IMR-90 (cell line): ENCODE measurements at regions not wholly inside any gene's neighbourhood (a gene's known extent, or its start where the extent isn't known, plus 50 kb on each side); places are given as distances from the start of the nearest gene placed in this dataset.
A peak's percentile ranks its signal among the peaks of the same experiment; 100 is the strongest.

Experiments
- ATAC-seq: fragments of 200-7000 bp; cut with Tn5 transposase; 2 replicates; pipeline ENCODE4 v1.9.1; 2020; ENCODE audit warnings: low read depth, mild to moderate bottlenecking, moderate library complexity
- BruUV-seq: library from RNA; stranded (reverse); fragments of 400-500 nt; replicated peaks from 2 replicates; lab custom pipeline; 2021; lab: Mats Ljungman, UMichigan
- CTCF ChIA-PET: fragments of 300-600 bp; formaldehyde crosslinking; extraction: SDS; loops from one replicate; lab custom pipeline; 2021; ENCODE audit warnings: antibody characterized with exemption; lab: Yijun Ruan, JAX
- POLR2A ChIA-PET: fragments of 300-600 bp; sonication (Branson Sonifier 250); formaldehyde crosslinking; loops from one replicate; lab custom pipeline; 2022; ENCODE audit warnings: antibody characterized with exemption; ENCODE audit not compliant: unreplicated experiment; lab: Charles Lee
- DNase-seq: peaks from one replicate; pipeline ENCODE4 v3.0.0; 2013
- H2AFZ ChIP-seq: replicated peaks from 2 replicates; pipeline ENCODE3; 2013; ENCODE audit warnings: low read length, mild to moderate bottlenecking; ENCODE audit not compliant: poor library complexity
- H2AK5ac ChIP-seq: 2 replicates; pipeline ENCODE4 v1.6.1; 2013; ENCODE audit warnings: low read depth, low read length, inconsistent platforms
- H2AK9ac ChIP-seq: replicated peaks from 2 replicates; pipeline ENCODE3; 2013; ENCODE audit warnings: mild to moderate bottlenecking, low read depth, low read length, moderate library complexity; ENCODE audit not compliant: poor library complexity
- H2BK120ac ChIP-seq: 2 replicates; pipeline ENCODE4 v1.6.1; 2013; ENCODE audit warnings: low read depth, low read length, inconsistent platforms
- H2BK15ac ChIP-seq: 3 replicates; pipeline ENCODE4 v1.6.1; 2013; ENCODE audit warnings: low read depth, low read length, inconsistent platforms
- H2BK20ac ChIP-seq: 2 replicates; pipeline ENCODE4 v1.6.1; 2013; ENCODE audit warnings: low read depth, mild to moderate bottlenecking, inconsistent platforms, low read length, moderate library complexity
- H2BK5ac ChIP-seq: 2 replicates; pipeline ENCODE4 v1.6.1; 2013; ENCODE audit warnings: mild to moderate bottlenecking, low read depth, low read length, inconsistent platforms; ENCODE audit not compliant: poor library complexity, severe bottlenecking
- H3K14ac ChIP-seq: replicated peaks from 2 replicates; pipeline ENCODE4 v1.6.1; 2013; ENCODE audit warnings: low read depth, low read length, inconsistent platforms
- H3K18ac ChIP-seq: 2 replicates; pipeline ENCODE4 v1.6.1; 2013; ENCODE audit warnings: low read depth, low read length, control low read depth
- H3K23ac ChIP-seq: 2 replicates; pipeline ENCODE4 v1.6.1; 2013; ENCODE audit warnings: low read depth, low read length, inconsistent platforms
- H3K27ac ChIP-seq: 2 replicates; pipeline ENCODE4 v1.5.1; 2013; ENCODE audit warnings: mild to moderate bottlenecking, control low read depth, low read length; ENCODE audit not compliant: insufficient read depth
- H3K27me3 ChIP-seq: 2 replicates; pipeline ENCODE4 v1.6.1; 2013; ENCODE audit warnings: low read length; ENCODE audit not compliant: control insufficient read depth, insufficient read depth
- H3K36me3 ChIP-seq: 2 replicates; pipeline ENCODE4 v1.6.1; 2013; ENCODE audit warnings: low read length, mixed read lengths; ENCODE audit not compliant: control insufficient read depth, insufficient read depth
- H3K4ac ChIP-seq: 2 replicates; pipeline ENCODE4 v1.6.1; 2013; ENCODE audit warnings: low read depth, low read length, inconsistent platforms
- H3K4me1 ChIP-seq: 2 replicates; pipeline ENCODE4 v1.6.1; 2013; ENCODE audit warnings: low read length, mixed read lengths; ENCODE audit not compliant: control insufficient read depth, insufficient read depth
- H3K4me2 ChIP-seq: 2 replicates; pipeline ENCODE4 v1.6.1; 2013; ENCODE audit warnings: low read depth, mild to moderate bottlenecking, control low read depth, low read length, moderate library complexity
- H3K4me3 ChIP-seq: 2 replicates; pipeline ENCODE4 v1.5.1; 2013; ENCODE audit warnings: low read depth, mild to moderate bottlenecking, control low read depth, low read length, moderate library complexity; ENCODE audit not compliant: insufficient read depth
- H3K56ac ChIP-seq: 2 replicates; pipeline ENCODE4 v1.6.1; 2013; ENCODE audit warnings: low read length, inconsistent platforms; ENCODE audit not compliant: insufficient read depth; ENCODE audit errors: extremely low read depth
- H3K79me1 ChIP-seq, 2 experiments: 2 replicates each; pipeline ENCODE4 v1.6.1; 2013; ENCODE audit warnings: low read length in 2 of 2, inconsistent platforms in 1 of 2, low read depth in 1 of 2
- H3K9ac ChIP-seq: 2 replicates; pipeline ENCODE4 v1.6.1; 2013; ENCODE audit warnings: low read depth, low read length, control low read depth
- H3K9me1 ChIP-seq: 2 replicates; pipeline ENCODE4 v1.6.1; 2013; ENCODE audit warnings: low read length, inconsistent platforms; ENCODE audit not compliant: insufficient read depth
- H3K9me3 ChIP-seq: 2 replicates; pipeline ENCODE4 v1.6.1; 2013; ENCODE audit warnings: low read length; ENCODE audit not compliant: control insufficient read depth, insufficient read depth
- H4K20me1 ChIP-seq: 2 replicates; pipeline ENCODE4 v1.6.1; 2013; ENCODE audit warnings: low read length, inconsistent platforms; ENCODE audit not compliant: insufficient read depth
- H4K5ac ChIP-seq: 2 replicates; pipeline ENCODE4 v1.6.1; 2013; ENCODE audit warnings: mild to moderate bottlenecking, low read depth, low read length, control low read depth
- H4K8ac ChIP-seq, 2 experiments: 2 replicates each; pipeline ENCODE4 v1.6.1; 2013; ENCODE audit warnings: low read depth in 2 of 2, low read length in 2 of 2, control low read depth in 1 of 2, inconsistent platforms in 1 of 2
- H4K91ac ChIP-seq: 2 replicates; pipeline ENCODE4 v1.6.1; 2013; ENCODE audit warnings: low read depth, low read length, inconsistent platforms; ENCODE audit not compliant: insufficient read depth
- MAFK ChIP-seq: IDR thresholded peaks from 2 replicates; pipeline ENCODE4 v1.6.1; 2012; ENCODE audit warnings: low read depth, low read length, improper control_type of control experiment
- MAZ ChIP-seq: IDR thresholded peaks from 2 replicates; pipeline ENCODE4 v1.6.1; 2012; ENCODE audit warnings: low read depth, mild to moderate bottlenecking, low read length, improper control_type of control experiment, moderate library complexity, borderline replicate concordance
- RFX5 ChIP-seq: IDR thresholded peaks from 2 replicates; pipeline ENCODE4 v1.8.0; 2012; ENCODE audit warnings: low read depth, mild to moderate bottlenecking, low read length, moderate library complexity
- SMC3 ChIP-seq: fragments of 150-350 bp; IDR thresholded peaks from 2 replicates; pipeline ENCODE4 v1.6.1; 2016; ENCODE audit warnings: low read depth, mild to moderate bottlenecking, antibody characterized with exemption, low read length, moderate library complexity
- WGBS, 2 experiments: methylation state at CpG; one replicate each; pipeline versions ENCODE4 v1.1.5 to v1.1.7; 2013; ENCODE audit warnings: missing lambda C conversion rate in 2 of 2; ENCODE audit not compliant: insufficient read length in 1 of 2; ENCODE audit errors: extremely low coverage in 2 of 2; 5-methylcytosine and 5-hydroxymethylcytosine counted together
- dilution Hi-C: fragments of 300-500 bp; cut with HindIII; formaldehyde crosslinking; loops from one replicate; pipeline ENCODE4 v1.14.3; 2018; ENCODE audit warnings: low sequenced_read_pairs; ENCODE audit not compliant: unreplicated experiment
- in situ Hi-C: fragments of 300-500 bp; cut with MboI; formaldehyde crosslinking; loops from 3 replicates; pipeline ENCODE4 v1.14.3; 2019; ENCODE audit warnings: low sequenced_read_pairs, inconsistent platforms, mixed read lengths
- intact Hi-C: fragments of 100-400 bp; cut with micrococcal nuclease; formaldehyde crosslinking; loops from 2 replicates; pipeline ENCODE4 v1.10.0; 2022

GRCh38 chr21:43335119-43335518 is 91.8 kb downstream of the SIK1 start:
- Histone ChIP-seq H2AK9ac (peak overlapping the region; percentile 55), H2AFZ (no peak overlapping the region), H3K18ac (no peak overlapping the region), H2BK15ac (peak overlapping the region; percentile 76; the same call in 2 of the 3 replicates), H2AK5ac (peak overlapping the region; percentile 83), H3K14ac (no peak overlapping the region), H4K5ac (no peak overlapping the region), H3K23ac (no peak overlapping the region), H2BK120ac (peak overlapping the region; percentile 46), H3K9me3 (no peaks in the 10 kb centered on the region), H3K36me3 (no peaks in the 10 kb centered on the region), H2BK20ac (no peak overlapping the region; the same call in 1 of the 2 replicates), H2BK5ac (peak overlapping the region; percentile 32), H3K27me3 (no peaks in the 10 kb centered on the region), H3K9ac (no peak overlapping the region), H3K27ac (no peak overlapping the region), H4K91ac (no peak overlapping the region), H3K4ac (peak overlapping the region; percentile 69), H3K79me1 (peaks cover 0 to 13% of the 10 kb centered on the region in 2 experiments; a peak in 2 of 4 replicates), H3K9me1 (peaks cover 22% of the 10 kb centered on the region), H4K20me1 (no peaks in the 10 kb centered on the region), H4K8ac (no peak overlapping the region; a peak in 1 of 4 replicates), H3K4me2 (no peak overlapping the region), H3K56ac (no peak overlapping the region), H3K4me1 (peaks cover 23% of the 10 kb centered on the region), H3K4me3 (no peak overlapping the region)
- no TSS peak for BruUV-seq
- ATAC-seq (no peak), DNase-seq (no peak)
- POLR2A ChIA-PET, result interaction anchor here (0.6 kb wide), 1 partner anchor 1204 kb away, joined by 3 read pairs; no protein-coding TSS in a partner anchor
- 90% methylated on average over 2 of the region's 10 CpGs; no CpG with 5 or more reads in 1 of the 2 experiments for WGBS, 2 experiments
- TF ChIP-seq MAFK, result no peak
- TF ChIP-seq MAZ, result no peak
- no peak for TF ChIP-seq RFX5
- TF ChIP-seq SMC3, result no peak
- intact Hi-C loops, result no loop called here
- in situ Hi-C loops, result no loop called here
- CTCF ChIA-PET, result no interaction called here
- dilution Hi-C loops, result no loop called here
